ENCODE measurements at regions not wholly inside any gene's neighbourhood (a gene's known extent, or its start where the extent isn't known, plus 50 kb on each side); places are given as distances from the start of the nearest gene placed in this dataset.

DNA sequence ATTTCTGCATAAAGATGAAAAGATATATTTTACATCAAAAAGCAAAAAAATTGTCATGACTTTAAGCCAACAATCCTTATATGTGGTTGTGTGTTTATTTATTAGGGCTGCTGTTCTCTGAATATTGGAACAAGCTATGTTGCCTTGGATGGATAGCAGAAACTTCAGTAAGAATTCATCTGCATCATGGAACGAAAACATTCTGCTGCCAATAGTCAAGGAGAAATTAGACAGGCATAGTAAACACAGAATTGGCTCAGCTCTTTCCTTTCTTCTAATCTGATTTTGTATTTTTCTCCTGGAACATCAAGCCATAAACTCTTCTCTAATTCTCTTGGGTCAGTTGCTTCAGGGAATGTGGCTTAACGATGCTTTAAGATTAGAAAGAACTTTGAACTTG lies 1257.0 kb downstream of the NLGN4X start:
- intact Hi-C loops (cut with micrococcal nuclease): no loop called here
- no peak overlapping the region for H3K18ac ChIP-seq (ENCODE audit: low read depth, low read length)
- no peaks in the 10 kb centered on the region for H3K36me3 ChIP-seq (ENCODE audit: control insufficient read depth, insufficient read depth, low read length)
- no peak overlapping the region for H2AFZ ChIP-seq (replicated peaks; ENCODE audit: low read length, poor library complexity)
- H4K91ac ChIP-seq (ENCODE audit: insufficient read depth, low read depth, low read length): no peak overlapping the region
- TF ChIP-seq RAD21 (IDR thresholded peaks at IDR 0.05; ENCODE audit: low read length) (no peak), MXI1 (IDR thresholded peaks at IDR 0.05; ENCODE audit: borderline replicate concordance, low read depth, low read length) (no peak), BHLHE40 (IDR thresholded peaks at IDR 0.05; ENCODE audit: low read depth, low read length) (no peak), MAZ (IDR thresholded peaks at IDR 0.05; ENCODE audit: borderline replicate concordance, low read depth, low read length) (no peak), MAFK (IDR thresholded peaks at IDR 0.05; ENCODE audit: low read depth, low read length) (no peak), RCOR1 (IDR thresholded peaks at IDR 0.05; ENCODE audit: insufficient replicate concordance, low read length) (no peak), CEBPB (IDR thresholded peaks at IDR 0.05; ENCODE audit: low read depth, low read length) (no peak), POLR2A (IDR thresholded peaks at IDR 0.05; ENCODE audit: low read depth, low read length) (no peak), FOS (IDR thresholded peaks at IDR 0.05; ENCODE audit: low read depth, low read length) (no peak)
- TF ChIP-seq, protein P1, sequence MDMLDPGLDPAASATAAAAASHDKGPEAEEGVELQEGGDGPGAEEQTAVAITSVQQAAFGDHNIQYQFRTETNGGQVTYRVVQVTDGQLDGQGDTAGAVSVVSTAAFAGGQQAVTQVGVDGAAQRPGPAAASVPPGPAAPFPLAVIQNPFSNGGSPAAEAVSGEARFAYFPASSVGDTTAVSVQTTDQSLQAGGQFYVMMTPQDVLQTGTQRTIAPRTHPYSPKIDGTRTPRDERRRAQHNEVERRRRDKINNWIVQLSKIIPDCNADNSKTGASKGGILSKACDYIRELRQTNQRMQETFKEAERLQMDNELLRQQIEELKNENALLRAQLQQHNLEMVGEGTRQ (IDR thresholded peaks at IDR 0.05; ENCODE audit: low read depth, low read length): no peak
- TF ChIP-seq, protein P2, sequence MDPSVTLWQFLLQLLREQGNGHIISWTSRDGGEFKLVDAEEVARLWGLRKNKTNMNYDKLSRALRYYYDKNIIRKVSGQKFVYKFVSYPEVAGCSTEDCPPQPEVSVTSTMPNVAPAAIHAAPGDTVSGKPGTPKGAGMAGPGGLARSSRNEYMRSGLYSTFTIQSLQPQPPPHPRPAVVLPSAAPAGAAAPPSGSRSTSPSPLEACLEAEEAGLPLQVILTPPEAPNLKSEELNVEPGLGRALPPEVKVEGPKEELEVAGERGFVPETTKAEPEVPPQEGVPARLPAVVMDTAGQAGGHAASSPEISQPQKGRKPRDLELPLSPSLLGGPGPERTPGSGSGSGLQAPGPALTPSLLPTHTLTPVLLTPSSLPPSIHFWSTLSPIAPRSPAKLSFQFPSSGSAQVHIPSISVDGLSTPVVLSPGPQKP (IDR thresholded peaks at IDR 0.05; ENCODE audit: borderline replicate concordance, low read depth, low read length): no peak
- TF ChIP-seq, protein P3, sequence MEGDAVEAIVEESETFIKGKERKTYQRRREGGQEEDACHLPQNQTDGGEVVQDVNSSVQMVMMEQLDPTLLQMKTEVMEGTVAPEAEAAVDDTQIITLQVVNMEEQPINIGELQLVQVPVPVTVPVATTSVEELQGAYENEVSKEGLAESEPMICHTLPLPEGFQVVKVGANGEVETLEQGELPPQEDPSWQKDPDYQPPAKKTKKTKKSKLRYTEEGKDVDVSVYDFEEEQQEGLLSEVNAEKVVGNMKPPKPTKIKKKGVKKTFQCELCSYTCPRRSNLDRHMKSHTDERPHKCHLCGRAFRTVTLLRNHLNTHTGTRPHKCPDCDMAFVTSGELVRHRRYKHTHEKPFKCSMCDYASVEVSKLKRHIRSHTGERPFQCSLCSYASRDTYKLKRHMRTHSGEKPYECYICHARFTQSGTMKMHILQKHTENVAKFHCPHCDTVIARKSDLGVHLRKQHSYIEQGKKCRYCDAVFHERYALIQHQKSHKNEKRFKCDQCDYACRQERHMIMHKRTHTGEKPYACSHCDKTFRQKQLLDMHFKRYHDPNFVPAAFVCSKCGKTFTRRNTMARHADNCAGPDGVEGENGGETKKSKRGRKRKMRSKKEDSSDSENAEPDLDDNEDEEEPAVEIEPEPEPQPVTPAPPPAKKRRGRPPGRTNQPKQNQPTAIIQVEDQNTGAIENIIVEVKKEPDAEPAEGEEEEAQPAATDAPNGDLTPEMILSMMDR (conservative IDR thresholded peaks at IDR 0.05; ENCODE audit: low read depth, low read length): no peak
- ChIA-PET POLR2A (ENCODE audit: unreplicated experiment) (no interaction called here), CTCF (no interaction called here)
- no peak overlapping the region for H2AK9ac ChIP-seq (replicated peaks; ENCODE audit: low read depth, low read length, poor library complexity)
- no peak overlapping the region for H3K14ac ChIP-seq (replicated peaks; ENCODE audit: low read depth, low read length)
- DNase-seq: no peak
- no peak overlapping the region for H3K23ac ChIP-seq (ENCODE audit: low read depth, low read length)
- no peaks in the 10 kb centered on the region for H3K27me3 ChIP-seq (ENCODE audit: control insufficient read depth, insufficient read depth, low read length)
- H4K8ac ChIP-seq (ENCODE audit: low read depth in 2 of 2, low read length in 2 of 2): no peak overlapping the region
- no peak overlapping the region for H3K56ac ChIP-seq (ENCODE audit: extremely low read depth, insufficient read depth, low read length)
- H3K9me3 ChIP-seq (ENCODE audit: control insufficient read depth, insufficient read depth, low read length): 0 out of 2 replicates have a peak, but pooled peaks cover 6% of the 10 kb centered on the region
- H3K27ac ChIP-seq (ENCODE audit: insufficient read depth, low read length): no peak overlapping the region
- dilution Hi-C loops (cut with HindIII; ENCODE audit: low sequenced_read_pairs, unreplicated experiment): no loop called here
- H4K20me1 ChIP-seq (ENCODE audit: insufficient read depth, low read length): no peaks in the 10 kb centered on the region
- H2BK5ac ChIP-seq (ENCODE audit: low read depth, low read length, poor library complexity, severe bottlenecking): no peak overlapping the region
- no peak overlapping the region for H3K4me3 ChIP-seq (ENCODE audit: insufficient read depth, low read depth, low read length)
- no peaks in the 10 kb centered on the region for H3K4me1 ChIP-seq (ENCODE audit: control insufficient read depth, insufficient read depth, low read length)
- in situ Hi-C loops (cut with MboI; ENCODE audit: low sequenced_read_pairs): no loop called here
- no peak for ATAC-seq (ENCODE audit: low read depth)
- H3K9ac ChIP-seq (ENCODE audit: low read depth, low read length): no peak overlapping the region
- no peak overlapping the region for H4K5ac ChIP-seq (ENCODE audit: low read depth, low read length)
- no peaks in the 10 kb centered on the region for H3K9me1 ChIP-seq (ENCODE audit: insufficient read depth, low read length)
- H3K4ac ChIP-seq (ENCODE audit: low read depth, low read length): no peak overlapping the region
- no TSS peak for BruUV-seq (replicated peaks)
- H3K79me1 ChIP-seq (ENCODE audit: low read depth in 1 of 2, low read length in 2 of 2): no peaks in the 10 kb centered on the region
- H2AK5ac ChIP-seq (ENCODE audit: low read depth, low read length): no peak overlapping the region
- no peak overlapping the region for H3K4me2 ChIP-seq (ENCODE audit: low read depth, low read length)
- WGBS, 2 experiments (ENCODE audit: extremely low coverage in 2 of 2, insufficient read length in 1 of 2): no CpG with 5 or more reads among the region's 2 CpGs
- H2BK120ac ChIP-seq (ENCODE audit: low read depth, low read length): no peak overlapping the region
- no peak overlapping the region for H2BK20ac ChIP-seq (ENCODE audit: low read depth, low read length)
- H2BK15ac ChIP-seq (ENCODE audit: low read depth, low read length): no peak overlapping the region

Data from IMR-90 (cell line).